Esophagus muscularis mucosa (tissue), 4 donors: ENCODE measurements at regions not wholly inside any gene's neighbourhood (a gene's known extent, or its start where the extent isn't known, plus 50 kb on each side); places are given as distances from the start of the nearest gene placed in this dataset.

Source experiments
- DNase-seq: peaks from one replicate; pipeline ENCODE4 v3.0.0-alpha.2; 2017; ENCODE audit errors: extremely low spot score
- H3K27ac ChIP-seq, 4 donors: fragments of 200-600 bp; sonication (generic); replicated peaks in 1 of 4; 1 replicate in 3 of 4; 2 replicates in 1 of 4; pipeline ENCODE4 v1.5.1; 2016 to 2019; ENCODE audit warnings: mild to moderate bottlenecking in 1 of 4
- H3K27me3 ChIP-seq, 4 donors: fragments of 200-600 bp; sonication (generic); one replicate each; pipeline versions ENCODE4 v1.5.1 to v1.6.0; 2016 to 2019
- H3K36me3 ChIP-seq, 4 donors: fragments of 200-600 bp; sonication (generic); one replicate each; pipeline ENCODE4 v1.5.1; 2016 to 2019
- H3K4me1 ChIP-seq, 4 donors: fragments of 200-600 bp; sonication (generic); one replicate each; pipeline ENCODE4 v1.5.1; 2016 to 2019
- H3K4me3 ChIP-seq, 4 donors: fragments of 200-600 bp; sonication (generic); 1 replicate in 2 of 4; 2 replicates in 2 of 4; pipeline ENCODE4 v1.5.1; 2016 to 2019; ENCODE audit warnings: mild to moderate bottlenecking in 4 of 4, moderate library complexity in 1 of 4
- H3K9me3 ChIP-seq, 4 donors: fragments of 200-600 bp; sonication (generic); 1 replicate in 3 of 4; 2 replicates in 1 of 4; pipeline ENCODE4 v1.5.1; 2016 to 2019
- CTCF ChIP-seq, 3 experiments: fragments of 200-600 bp in 2 of 3; fragments of 450-650 bp in 1 of 3; sonication (generic) in 2 of 3; IDR thresholded peaks; one replicate each; pipeline ENCODE4 v1.5.1; 2017 to 2019; ENCODE audit warnings: antibody characterized with exemption in 3 of 3, mild to moderate bottlenecking in 2 of 3, moderate library complexity in 1 of 3
- EP300 ChIP-seq: sonication (generic); formaldehyde crosslinking; IDR thresholded peaks from one replicate; pipeline ENCODE4 v1.6.1; 2017; ENCODE audit warnings: antibody characterized with exemption
- POLR2A ChIP-seq: fragments of 450-650 bp; IDR thresholded peaks from one replicate; pipeline ENCODE4 v1.6.1; 2017; ENCODE audit warnings: antibody characterized with exemption, moderate library complexity, mild to moderate bottlenecking, low read depth
- POLR2AphosphoS5 ChIP-seq, 2 donors: sonication (generic); formaldehyde crosslinking; IDR thresholded peaks; one replicate each; pipeline ENCODE4 v1.6.1; 2017; ENCODE audit warnings: antibody characterized with exemption in 2 of 2
- WGBS: methylation state at CpG from one replicate; pipeline ENCODE4 v1.1.5; 2018; 5-methylcytosine and 5-hydroxymethylcytosine counted together
- intact Hi-C: fragments of 100-400 bp; cut with DNase I; formaldehyde crosslinking; loops from one replicate; pipeline ENCODE4 v1.15.1; 2023

GRCh38 chr6:28766426-28766825 lies 157.4 kb downstream of the TRIM27 start:
- H3K27me3 ChIP-seq = peaks cover 0 to 95% (median 57%) of the 10 kb centered on the region in 4 donors
- WGBS = 3% methylated on average over 5 of the region's 5 CpGs

DNA sequence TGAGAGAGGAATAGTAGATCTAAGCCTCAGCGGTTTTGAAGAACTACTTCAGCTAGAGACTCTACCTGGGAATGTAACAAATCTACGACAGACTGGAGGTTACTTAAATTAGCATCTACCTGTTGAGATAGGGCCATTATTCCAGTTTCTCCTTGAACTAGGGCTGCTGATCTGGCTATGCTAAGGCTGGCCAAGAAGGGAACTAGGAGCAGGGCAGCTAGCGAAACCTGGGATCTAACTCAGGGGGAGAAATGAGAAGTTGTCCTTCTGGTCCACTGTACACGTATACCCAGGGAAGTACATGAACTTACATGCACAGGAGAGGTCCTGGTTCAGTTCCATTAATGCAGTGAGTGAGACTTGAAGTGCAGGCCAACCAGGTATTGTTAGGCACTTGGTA lies 156.7 kb downstream of the TRIM27 start:
- peaks cover 0 to 19% (median 0%) of the 10 kb centered on the region in 4 donors for H3K9me3 ChIP-seq
- no peaks in the 10 kb centered on the region for H3K36me3 ChIP-seq
- WGBS = 32% methylated on average over 4 of the region's 4 CpGs
- H3K4me3 ChIP-seq = no peak overlapping the region
- TF ChIP-seq POLR2AphosphoS5 (IDR thresholded peaks at IDR 0.05) (no peak), POLR2A (no peak), CTCF (IDR thresholded peaks at IDR 0.05) (no peak), EP300 (no peak)
- H3K4me1 ChIP-seq = peaks cover 0 to 11% (median 0%) of the 10 kb centered on the region in 4 donors
- H3K27me3 ChIP-seq = peaks cover 0 to 96% (median 61%) of the 10 kb centered on the region in 4 donors
- peak; percentile 60 for DNase-seq
- intact Hi-C loops = no loop called here
- no peak overlapping the region for H3K27ac ChIP-seq

More at GRCh38 chr6:28766426-28766825, 157.4 kb downstream of the TRIM27 start:
- TF ChIP-seq POLR2AphosphoS5 (IDR thresholded peaks at IDR 0.05) (no peak), POLR2A (no peak), CTCF (IDR thresholded peaks at IDR 0.05) (no peak), EP300 (no peak)
- no peak overlapping the region for H3K4me3 ChIP-seq
- no peak overlapping the region for H3K27ac ChIP-seq
- no peaks in the 10 kb centered on the region for H3K36me3 ChIP-seq
- intact Hi-C loops = no loop called here
- H3K9me3 ChIP-seq = peaks cover 0 to 19% (median 0%) of the 10 kb centered on the region in 4 donors
- peaks cover 0 to 11% (median 0%) of the 10 kb centered on the region in 4 donors for H3K4me1 ChIP-seq
- peak; percentile 21 for DNase-seq

DNA sequence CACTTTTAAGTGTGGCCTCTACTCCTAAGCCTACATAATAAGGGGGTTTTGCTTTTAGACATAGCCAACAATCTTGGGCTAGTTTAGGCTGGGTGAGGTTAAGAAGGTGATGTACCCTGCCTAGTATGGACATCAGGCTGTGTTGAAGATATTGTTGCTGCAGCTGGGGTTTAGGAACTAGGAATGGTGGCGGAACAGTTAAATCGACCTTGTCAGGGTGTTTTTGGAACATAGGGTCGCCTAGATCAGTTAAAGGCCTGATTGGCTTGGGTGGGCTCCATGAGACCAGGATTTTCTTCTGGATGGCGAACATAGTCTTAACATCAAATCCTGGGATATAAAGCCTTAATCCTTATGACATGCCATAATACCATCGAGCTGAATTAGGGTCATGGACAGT lies 156.1 kb downstream of the TRIM27 start:
- peaks cover 0 to 100% (median 66%) of the 10 kb centered on the region in 4 donors for H3K27me3 ChIP-seq
- intact Hi-C loops = no loop called here
- H3K36me3 ChIP-seq = no peaks in the 10 kb centered on the region
- DNase-seq = peak; percentile 24
- WGBS = 38% methylated on average over 5 of the region's 5 CpGs
- peaks cover 0 to 11% (median 0%) of the 10 kb centered on the region in 4 donors for H3K4me1 ChIP-seq
- H3K4me3 ChIP-seq = no peak overlapping the region
- H3K9me3 ChIP-seq = peaks cover 0 to 19% (median 0%) of the 10 kb centered on the region in 4 donors
- no peak overlapping the region for H3K27ac ChIP-seq
- TF ChIP-seq CTCF (IDR thresholded peaks at IDR 0.05) = no peak
- no peak for TF ChIP-seq POLR2A
- TF ChIP-seq POLR2AphosphoS5 (IDR thresholded peaks at IDR 0.05) = no peak
- no peak for TF ChIP-seq EP300

GRCh38 chr6:28768187-28768913 lies 155.4 kb downstream of the TRIM27 start:
- H3K4me3 ChIP-seq = no peak overlapping the region
- H3K27ac ChIP-seq = no peak overlapping the region
- H3K9me3 ChIP-seq = peaks cover 0 to 19% (median 0%) of the 10 kb centered on the region in 4 donors
- H3K27me3 ChIP-seq = peaks cover 0 to 100% (median 68%) of the 10 kb centered on the region in 4 donors
- TF ChIP-seq POLR2A = no peak
- TF ChIP-seq CTCF (IDR thresholded peaks at IDR 0.05) = no peak
- TF ChIP-seq POLR2AphosphoS5 (IDR thresholded peaks at IDR 0.05) = no peak
- no peak for TF ChIP-seq EP300
- intact Hi-C loops = no loop called here
- no peaks in the 10 kb centered on the region for H3K36me3 ChIP-seq
- peak; percentile 62 for DNase-seq
- H3K4me1 ChIP-seq = peaks cover 0 to 15% (median 3%) of the 10 kb centered on the region in 4 donors
- 27% methylated on average over 12 of the region's 12 CpGs for WGBS
